ENCODE measurements at regions not wholly inside any gene's neighbourhood (a gene's known extent, or its start where the extent isn't known, plus 50 kb on each side); places are given as distances from the start of the nearest gene placed in this dataset.
"Not testable (repeated sequence)": the region's sequence is repeated elsewhere in the genome, so short reads cannot be mapped to it uniquely, and the experiment has no call there.

DNA sequence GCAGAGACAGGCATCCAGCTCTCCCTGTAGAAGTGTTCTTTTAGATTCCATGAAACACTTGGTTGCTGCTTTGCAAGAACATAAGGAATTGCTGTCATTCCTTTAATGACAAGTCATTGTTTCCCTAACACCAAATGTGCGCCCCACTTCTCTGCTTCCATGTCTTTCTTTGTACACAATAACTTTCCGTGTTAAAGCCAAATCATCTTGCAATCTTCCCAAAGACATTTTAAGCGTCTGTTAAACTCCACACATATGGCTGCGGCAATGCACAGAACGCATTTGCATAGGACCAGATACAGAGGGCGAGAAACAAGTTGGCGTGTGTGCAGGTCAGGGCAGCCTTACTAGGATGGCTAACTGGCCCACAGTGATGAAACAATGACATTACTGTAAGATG, 399.3 kb upstream of the PRKCQ start:
- DNase-seq = no peak

DNA sequence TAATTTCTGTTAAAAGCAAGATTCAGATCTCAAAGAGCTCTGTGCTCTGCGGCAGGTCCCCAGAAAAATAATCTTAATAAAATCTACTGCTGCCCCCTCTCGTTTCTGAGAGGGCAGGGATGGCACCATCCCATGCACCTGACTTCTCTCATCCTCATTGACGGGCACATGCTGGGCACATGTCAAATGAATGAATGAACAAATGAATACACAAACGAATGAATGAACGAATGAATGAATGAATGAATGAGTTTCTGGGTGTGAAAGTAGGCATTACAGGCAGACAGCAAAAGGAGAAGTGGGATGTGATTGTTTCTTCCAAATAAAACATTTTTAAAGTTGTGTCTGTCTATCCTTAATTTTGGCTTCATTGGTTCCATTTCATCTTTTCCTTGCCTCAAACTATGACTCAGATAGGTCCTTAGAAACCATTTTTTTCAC, 398.1 kb upstream of the PRKCQ start:
- DNase-seq = no peak

DNA sequence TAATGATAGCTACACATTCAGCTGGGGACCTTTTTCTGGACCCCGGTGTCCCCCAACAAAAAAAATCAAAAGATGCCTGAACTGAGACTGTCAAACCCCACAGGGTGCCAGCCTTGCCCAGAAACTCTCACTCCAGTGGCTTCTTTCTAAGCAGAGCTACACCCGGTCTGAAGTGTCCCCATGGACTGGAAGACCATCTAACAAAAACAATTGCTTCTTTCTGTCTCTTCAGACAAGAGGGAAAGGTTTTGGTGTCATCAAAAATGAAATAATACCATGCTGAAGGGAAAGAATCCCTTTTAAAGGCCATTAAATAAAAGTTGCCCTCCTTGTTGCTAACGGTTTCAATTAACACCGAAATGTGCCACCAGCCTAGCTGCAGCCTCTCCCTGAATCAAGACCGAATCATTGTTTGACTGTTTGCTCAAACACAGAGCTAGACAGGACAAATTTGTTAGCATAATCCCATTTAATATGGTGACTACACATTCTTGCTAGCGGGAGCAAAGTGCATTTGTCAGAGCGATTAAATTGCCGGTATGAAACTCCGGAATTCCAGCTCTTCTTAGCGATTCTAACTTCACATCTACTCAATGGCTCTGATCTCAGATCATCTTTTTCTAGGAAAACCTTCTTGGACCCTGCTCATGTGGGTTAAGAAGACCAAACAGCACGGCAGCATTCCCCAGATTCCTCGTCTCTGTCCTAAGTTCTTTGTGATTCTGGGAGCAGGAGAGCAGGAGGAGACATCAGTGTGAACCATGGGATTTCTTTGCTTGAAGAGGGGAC, 397.5 kb upstream of the PRKCQ start:
- DNase-seq = no peak

DNA sequence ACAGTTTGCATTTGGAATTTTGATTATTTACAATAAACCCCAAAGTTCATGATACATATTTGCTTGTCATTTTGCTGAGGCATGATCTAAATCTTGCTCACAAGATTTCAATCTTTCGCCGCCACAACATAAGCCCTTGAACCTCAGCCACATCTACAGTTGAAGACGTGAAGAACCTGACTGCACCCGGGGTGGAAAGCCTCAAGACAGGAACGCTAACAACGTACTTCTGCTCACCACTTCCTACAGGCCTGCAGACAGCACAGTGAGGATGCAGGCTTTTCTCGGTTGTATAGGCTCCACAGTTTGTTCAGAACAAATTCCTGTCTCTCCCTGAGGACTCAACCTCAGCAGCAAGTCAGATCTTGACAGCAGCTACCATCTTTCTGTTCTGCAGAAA, 393.8 kb upstream of the PRKCQ start:
- no peak for DNase-seq

DNA sequence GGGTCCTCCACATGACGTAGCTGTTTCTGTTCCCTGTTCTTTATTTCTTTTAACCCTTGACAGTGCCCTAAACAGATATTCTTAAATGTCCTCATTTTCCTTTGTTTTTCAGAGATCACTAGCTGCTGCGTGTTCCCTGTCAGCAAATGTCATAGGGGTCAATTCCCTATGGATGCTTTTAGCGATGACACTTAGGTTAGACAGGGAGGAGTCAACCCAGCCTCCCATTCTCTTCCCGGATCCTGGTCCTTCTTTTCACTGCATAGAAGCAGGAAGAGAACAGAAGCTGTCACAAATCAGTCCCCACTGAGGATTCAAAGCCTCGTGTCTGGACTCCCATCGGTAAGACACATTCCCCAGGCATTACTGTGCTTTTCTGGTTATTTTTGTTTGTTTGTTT, 392.1 kb upstream of the PRKCQ start:
- no peak for DNase-seq

DNA sequence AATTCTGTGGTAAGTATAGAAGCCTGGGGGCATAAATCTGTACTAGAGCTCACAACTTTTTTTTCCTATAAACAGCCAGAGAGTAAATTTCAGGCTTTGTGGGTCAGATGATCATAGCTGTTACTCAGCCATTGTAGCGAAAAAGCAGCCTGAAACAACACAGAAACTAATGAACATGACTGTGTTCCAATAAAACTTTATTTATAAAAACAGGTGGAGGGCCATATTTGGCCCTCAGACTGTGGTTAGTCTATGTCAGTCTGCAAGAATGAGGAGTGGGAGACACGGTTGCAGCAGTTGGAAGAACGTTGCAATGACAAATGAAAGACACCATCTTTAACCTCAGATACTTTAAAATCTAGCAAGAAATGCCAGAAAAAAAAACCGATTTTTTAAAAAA, 389.6 kb upstream of the PRKCQ start:
- DNase-seq = no peak

DNA sequence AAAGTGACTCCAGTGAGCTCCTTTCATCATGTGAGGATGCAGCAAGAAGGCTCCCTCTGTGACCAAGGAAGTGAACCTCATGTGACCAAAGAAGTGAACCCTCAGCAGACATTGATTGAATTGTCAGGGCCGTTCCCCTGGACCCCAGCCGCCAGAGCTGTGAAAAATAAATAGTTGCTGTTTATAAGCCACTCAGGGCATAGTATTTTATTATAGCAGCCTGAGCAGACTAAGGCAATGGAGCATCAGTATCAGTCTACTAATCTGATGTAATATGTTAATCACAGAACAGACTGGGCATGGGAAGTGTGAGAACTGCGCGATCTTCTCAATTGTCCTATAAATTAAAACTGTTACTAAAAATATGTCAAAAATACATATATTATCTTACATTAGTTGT, 384.5 kb upstream of the PRKCQ start:
- DNase-seq = no peak

DNA sequence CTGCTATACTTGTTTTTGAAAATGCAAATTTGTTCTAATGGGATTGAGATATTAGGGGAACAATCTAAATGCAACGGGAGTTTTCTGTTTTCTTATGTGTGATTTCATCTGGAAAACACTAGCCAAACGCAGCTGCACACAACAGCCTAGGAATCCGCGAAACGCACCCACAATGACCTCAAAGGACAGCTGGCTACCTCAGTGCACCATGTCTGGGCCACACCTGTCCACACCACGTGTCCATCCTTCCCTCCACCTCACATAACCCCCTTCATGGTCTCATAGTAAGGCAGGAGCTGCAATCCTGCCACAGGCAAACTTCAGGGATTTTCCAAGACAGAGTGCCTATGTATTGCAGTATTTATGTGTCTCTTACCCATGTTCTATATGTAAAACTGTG, 382.5 kb upstream of the PRKCQ start:
- DNase-seq = no peak

DNA sequence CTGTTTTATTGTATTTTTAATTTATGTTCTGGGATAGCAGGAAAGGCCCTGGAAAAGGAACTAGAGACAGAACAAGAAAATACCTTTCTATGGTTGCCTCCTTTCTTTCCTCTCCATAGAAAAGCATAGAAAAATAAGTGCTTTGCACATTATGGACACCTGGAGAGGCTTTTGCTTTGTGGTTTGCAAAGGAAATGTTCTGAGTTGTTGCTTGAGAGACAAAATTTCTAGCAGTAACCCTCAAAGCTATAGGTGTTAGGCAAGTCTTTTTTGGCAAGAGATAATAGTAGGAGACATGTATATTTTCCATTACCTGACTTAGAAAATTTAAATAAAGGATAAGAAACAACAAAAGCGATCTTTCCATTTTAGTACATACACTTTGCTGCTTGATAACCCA, 378.6 kb upstream of the PRKCQ start:
- DNase-seq = no peak

DNA sequence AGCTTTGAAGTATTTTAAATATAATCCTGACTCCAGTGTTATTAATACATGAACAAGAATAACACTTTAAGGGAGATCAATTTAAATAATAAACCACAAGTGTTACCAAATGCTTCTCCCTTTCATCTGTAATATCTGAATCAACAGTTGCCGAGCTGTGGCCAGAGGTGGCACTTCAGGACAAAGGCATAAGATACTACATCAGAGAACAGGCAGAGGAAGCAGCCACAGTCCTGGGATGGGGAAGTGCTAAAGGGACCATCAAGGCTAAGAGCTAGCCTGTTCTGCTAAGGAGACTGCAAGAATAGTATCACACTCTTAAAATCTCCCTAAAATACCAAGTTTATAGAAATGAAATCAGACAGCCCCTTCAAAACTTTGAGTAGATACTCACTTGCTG, 378.2 kb upstream of the PRKCQ start:
- no peak for DNase-seq

DNA sequence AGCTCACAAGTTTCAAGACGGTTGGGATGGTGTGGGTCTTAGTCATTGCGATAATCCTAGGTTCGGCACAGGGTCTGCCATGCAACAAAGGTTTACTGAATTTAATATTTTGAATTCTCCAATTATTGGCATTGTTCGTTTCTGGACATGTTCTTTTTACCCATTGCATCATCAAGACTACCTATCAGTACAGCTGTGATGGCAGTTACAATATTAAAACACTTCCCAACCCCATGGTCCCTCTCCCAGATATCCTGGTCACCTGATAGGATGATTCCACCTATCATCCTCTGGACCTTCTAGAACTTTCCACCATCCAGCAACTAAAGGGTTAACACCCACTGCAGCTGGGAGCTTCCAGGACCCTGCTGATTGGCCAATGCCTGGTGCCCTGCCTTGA, 377.8 kb upstream of the PRKCQ start:
- no peak for DNase-seq

DNA sequence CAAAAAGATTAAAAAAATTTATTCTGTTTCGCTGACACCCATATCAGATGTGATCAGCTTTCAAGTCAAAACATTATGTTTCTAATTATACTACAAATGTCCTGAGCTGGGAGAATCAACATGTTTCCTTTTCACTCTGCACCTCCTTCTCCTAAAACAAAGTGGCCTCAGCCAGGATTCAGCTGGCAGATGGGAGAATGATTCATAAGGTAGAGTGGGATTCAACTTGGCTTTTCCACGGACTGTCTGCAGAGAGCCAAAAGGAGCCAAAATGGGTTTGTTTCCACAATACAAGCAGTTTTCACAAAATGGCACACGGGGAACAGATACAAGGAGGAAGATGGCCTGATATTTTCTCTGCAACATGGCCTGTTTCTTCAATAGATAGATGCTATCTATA, 376.5 kb upstream of the PRKCQ start:
- DNase-seq = no peak

DNA sequence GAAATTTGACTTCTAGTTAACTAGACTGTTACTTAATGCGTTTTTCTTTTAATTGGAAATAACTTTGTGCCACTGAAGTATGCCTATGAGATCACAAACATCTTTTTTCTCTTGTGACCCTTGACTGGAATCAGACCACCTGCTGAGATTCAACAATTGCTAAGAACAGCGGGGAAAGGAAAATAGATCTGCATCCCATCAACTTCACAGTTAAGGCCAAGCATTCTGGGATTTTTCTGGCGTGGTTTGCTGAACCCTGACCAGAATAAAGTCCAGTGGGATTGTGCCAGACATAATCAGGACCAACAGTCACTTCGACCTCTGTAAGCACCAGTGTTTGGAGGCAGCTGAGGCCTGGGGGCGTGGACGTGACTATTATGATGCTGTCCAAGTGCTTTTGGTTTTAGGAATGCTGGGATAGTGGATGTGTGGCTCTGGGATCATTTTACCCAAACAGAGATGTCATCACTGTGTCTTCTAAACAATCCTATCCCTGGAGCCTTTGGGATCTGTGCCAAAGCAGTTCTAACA, 373.3 kb upstream of the PRKCQ start:
- DNase-seq = no peak

DNA sequence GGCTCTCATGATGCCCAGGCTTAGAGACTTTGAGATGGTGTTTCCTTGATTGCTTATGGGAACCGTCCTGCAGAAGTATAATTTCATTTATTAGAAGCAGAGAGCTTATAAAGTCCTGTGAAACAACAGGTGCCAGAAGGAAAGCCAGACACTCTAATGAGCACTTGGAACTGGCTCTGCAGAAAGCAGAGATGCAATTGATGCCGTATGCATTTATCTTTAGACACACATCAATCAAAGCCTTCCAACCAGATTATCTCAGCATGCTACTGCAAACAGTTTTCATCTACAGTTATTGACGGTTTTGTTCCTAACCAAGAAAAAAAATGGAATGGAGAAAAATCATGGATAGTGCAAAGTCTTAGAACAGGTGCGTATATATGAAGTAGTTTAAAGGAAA, 371.7 kb upstream of the PRKCQ start:
- DNase-seq = no peak

DNA sequence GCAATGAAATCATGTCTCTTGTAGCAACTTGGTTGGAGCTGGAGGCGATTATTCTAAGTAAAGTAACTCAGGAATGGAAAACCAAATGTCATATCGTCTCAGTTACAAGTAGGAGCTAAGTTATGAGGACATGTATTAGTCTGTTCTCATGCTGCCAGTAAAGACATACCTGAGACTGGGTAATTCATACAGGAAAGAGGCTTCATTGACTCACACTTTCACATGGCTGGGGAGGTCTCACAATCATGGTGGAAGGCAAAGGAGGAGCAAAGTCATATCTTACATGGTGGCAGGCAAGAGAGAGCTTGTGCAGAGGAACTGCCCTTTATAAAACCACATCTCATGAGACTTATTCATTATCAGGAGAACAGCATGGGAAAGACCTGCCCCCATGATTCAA, 370.1 kb upstream of the PRKCQ start:
- no peak for DNase-seq

DNA sequence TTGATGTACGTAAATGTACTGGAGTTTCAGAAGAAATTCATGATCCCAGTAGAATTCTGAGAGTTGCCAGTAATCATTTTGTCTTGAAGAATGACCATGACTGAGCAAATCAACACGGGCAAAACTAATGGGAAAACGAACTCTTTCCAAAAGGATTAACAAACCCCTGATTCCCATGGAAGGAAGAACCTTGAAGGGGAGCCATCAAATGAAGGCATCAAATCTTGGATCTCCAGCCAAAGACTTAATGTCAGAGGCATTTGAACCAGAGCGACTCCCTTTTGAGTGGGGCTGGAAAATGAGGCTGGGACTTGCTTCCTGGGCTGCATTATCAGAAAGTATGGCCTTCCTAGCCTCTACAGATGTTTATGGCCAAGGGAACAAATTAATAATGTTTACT, 364.4 kb upstream of the PRKCQ start:
- DNase-seq = no peak

DNA sequence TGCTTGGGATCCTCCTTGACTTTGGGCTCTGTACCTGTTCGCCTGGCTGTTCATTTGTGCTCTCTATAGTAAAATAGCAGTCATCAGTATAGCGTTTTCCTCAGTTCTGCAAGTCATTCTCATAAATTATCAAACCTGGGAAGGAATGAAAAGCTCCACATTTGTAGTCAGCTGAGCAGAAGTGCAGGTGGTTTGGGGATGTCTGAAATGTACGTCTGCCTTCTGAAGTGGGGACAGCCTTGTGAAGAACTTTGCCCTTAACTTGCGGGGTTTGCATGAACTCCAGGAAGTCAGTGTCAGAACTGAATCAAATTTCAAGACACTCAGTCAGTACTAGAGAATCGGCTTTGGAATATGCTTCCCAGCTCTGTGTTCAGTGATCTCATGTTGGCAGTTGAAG, 358.3 kb upstream of the PRKCQ start:
- no peak for DNase-seq

DNA sequence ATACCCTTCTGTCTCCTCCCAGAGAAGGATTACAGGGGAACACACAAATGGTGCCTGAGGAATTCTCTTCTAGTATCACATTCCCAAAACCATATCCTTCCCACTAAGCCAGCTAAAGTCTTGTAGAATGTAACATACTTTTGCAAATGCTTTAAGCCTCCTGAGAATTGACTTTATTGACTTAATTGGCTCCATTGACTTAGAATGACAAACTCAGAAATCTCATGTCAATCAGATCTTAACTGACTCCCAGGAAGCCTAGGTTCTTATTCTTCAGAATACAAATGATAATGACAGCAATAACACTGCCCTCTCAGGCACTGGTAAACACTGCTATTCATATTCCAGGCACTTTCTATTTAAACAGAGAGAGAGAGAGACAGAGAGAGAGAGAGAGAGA, 356.9 kb upstream of the PRKCQ start:
- no peak for DNase-seq

DNA sequence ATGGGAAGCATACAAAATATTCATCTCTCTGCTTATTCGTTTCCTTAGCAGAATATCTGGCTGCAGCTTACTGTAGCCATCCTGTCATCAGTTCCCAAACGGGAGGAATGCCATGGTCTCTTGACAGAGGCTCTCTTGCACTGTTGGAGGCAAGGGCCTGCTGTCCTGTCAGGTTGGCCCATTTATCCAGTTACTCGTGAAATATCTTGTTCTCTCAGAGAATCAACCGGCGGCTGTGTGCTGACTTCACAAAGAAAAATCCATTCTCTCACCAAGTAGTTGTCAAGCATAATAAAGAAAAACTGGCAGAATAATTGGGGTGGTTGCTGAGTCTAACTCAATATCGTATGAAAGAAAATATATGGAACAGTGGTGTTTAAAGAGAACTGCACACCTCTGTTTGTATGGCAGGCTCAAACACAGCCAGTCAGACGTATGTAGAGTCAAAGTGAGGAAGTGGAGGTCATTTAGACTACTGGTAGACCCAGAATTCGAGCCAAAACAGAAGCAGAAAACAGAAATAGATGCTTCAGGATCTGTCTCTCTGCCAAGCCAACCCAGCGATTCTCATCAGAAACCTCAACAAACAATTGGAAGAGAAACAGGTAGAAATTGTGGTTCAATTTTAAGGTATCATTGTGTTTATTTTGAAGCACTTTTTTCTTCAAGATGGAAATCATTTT, 349.2 kb upstream of the PRKCQ start:
- no peak for DNase-seq

DNA sequence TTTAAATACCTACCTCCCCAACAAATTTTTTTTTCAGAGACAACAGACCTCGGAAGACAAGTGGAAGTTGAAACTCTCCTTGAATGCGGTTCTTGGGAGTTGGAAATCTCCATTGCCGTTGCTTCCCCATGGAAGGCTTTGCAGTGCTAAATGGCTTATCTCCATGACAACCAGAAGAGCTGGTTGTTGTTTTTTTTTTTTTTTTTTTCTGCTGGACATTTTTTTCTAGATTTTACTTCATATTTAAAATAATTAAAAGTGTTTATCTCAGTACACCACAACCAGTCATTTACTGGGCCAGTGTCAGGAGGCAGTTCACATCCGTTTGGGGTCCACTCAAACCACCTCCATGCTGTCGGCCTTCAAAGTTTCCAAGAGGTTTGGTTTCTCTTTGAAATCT, 348.5 kb upstream of the PRKCQ start:
- DNase-seq = no peak

DNA sequence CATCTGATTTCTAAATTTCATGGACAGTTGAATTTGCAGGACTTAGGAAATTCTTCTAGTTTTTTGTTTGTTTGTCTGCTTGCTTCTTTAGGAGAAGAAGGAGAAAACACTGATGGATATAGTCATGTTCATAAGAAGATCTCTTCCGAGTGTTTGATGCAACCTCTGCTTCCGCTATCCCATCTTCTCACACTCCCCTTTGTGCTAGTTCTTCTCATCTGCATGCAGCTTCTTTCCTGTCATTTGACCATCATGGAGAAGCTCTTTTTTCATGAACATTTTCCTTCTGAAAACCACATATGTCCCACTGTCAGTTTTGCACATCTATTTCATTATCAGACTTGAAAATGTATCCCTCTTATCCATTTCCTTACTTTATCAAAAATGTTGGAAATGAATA, 346.9 kb upstream of the PRKCQ start:
- DNase-seq = no peak

DNA sequence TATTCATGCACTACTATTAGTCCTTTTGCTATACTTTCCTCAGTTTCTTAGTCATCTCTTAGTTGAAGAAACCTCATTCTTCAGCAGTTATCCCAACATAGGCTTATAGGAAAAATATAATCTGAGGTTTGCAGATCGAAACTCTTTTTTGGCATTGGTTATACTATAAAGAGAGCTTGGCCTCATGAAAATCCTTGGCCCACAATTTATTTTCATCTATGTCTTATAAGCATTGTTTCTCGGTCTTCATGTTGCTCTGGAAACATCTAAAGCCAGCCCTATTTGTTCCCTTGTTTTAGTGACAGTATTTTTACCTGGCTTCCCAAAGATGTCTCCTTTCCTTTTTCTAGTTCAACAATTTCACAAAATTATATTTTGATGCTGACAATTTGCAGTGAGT, 345.1 kb upstream of the PRKCQ start:
- no peak for DNase-seq

DNA sequence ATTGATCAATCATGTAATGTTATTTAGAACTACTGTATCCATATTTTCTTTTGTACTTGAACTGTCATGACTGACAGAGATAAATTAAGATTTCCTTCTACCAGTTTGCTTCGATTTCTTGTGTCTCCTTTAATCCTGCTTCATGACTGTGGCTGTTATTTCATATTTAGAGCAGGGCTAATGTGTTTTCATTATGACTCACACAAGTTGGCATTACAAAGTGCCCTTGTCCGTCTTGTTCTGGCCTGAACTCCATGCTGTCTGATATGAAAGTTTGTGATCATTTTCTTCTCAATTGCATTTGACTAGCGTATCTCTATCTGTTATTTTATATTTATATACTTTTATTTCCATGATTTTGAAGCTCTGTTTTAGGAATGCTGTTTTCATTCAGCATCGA, 344.1 kb upstream of the PRKCQ start:
- DNase-seq = no peak

DNA sequence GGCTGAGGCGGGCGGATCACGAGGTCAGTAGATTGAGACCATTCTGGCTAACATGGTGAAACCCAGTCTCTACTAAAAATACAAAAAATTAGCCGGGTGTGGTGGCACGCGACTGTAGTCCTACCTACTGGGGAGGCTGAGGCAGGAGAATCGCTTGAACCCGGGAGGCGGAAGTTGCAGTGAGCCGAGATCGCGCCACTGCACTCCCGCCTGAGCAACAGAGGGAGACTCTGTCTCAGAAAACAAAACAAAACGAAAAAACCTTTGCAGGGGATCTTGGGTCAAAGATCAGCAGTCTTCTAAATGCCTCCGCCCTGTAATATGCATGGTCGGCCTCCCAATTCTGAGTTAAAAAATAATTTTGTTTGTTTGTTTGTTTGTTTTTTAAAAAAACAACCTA, 340.9 kb upstream of the PRKCQ start:
- not testable (repeated sequence) for DNase-seq

Measured in stimulated activated CD4-positive, alpha-beta T cell treated with anti-CD3 and anti-CD28 coated beads, Interleukin-4, amount 100 ng/mL, for 4 hours (primary cell).